PC-9 (cell line): ENCODE measurements at regions not wholly inside any gene's neighbourhood (a gene's known extent, or its start where the extent isn't known, plus 50 kb on each side); places are given as distances from the start of the nearest gene placed in this dataset.

Experiments used
- BruUV-seq: library from RNA; stranded (reverse); fragments of 400-500 nt; replicated peaks from 2 replicates; lab custom pipeline; 2021; lab: Mats Ljungman, UMichigan
- CTCF ChIA-PET: fragments of 300-600 bp; sonication (Branson Sonifier 250); formaldehyde crosslinking; loops from one replicate; lab custom pipeline; 2022; ENCODE audit warnings: antibody characterized with exemption; lab: Charles Lee
- POLR2A ChIA-PET: fragments of 300-600 bp; sonication (Branson Sonifier 250); formaldehyde crosslinking; loops from one replicate; lab custom pipeline; 2022; ENCODE audit warnings: antibody characterized with exemption; ENCODE audit not compliant: unreplicated experiment; lab: Charles Lee
- DNase-seq, 2 experiments: peaks; one replicate each; pipeline versions ENCODE4 v3.0.0 to v3.0.0-alpha.2; 2015 to 2022; ENCODE audit warnings: mixed read lengths in 1 of 2
- H2AFZ ChIP-seq: fragments of 200-600 bp; sonication (generic); 2 replicates; pipeline ENCODE4 v1.8.1; 2017; ENCODE audit warnings: antibody characterized with exemption
- H3F3A ChIP-seq: fragments of 200-600 bp; sonication (generic); 2 replicates; pipeline ENCODE4 v1.8.1; 2017; ENCODE audit warnings: antibody characterized with exemption, mild to moderate bottlenecking, low read depth; ENCODE audit not compliant: insufficient read depth
- H3K27ac ChIP-seq: fragments of 200-600 bp; sonication (generic); 2 replicates; pipeline ENCODE4 v1.6.1; 2016; ENCODE audit warnings: mixed run types
- H3K27me3 ChIP-seq: fragments of 200-600 bp; sonication (generic); 2 replicates; pipeline ENCODE4 v1.6.1; 2016; ENCODE audit warnings: low read depth, mixed run types; ENCODE audit not compliant: insufficient read depth
- H3K36me3 ChIP-seq: fragments of 200-600 bp; sonication (generic); 2 replicates; pipeline ENCODE4 v1.6.1; 2016; ENCODE audit warnings: low read depth, mixed run types
- H3K4me1 ChIP-seq: fragments of 200-600 bp; sonication (generic); replicated peaks from 2 replicates; pipeline ENCODE4 v1.6.1; 2016; ENCODE audit warnings: mixed run types; ENCODE audit not compliant: insufficient read depth
- H3K4me2 ChIP-seq: fragments of 200-600 bp; sonication (generic); 2 replicates; pipeline ENCODE4 v1.6.1; 2017; ENCODE audit warnings: mixed run types
- H3K4me3 ChIP-seq: fragments of 200-600 bp; sonication (generic); 2 replicates; pipeline ENCODE4 v1.6.1; 2016; ENCODE audit warnings: mixed run types
- H3K79me2 ChIP-seq: fragments of 200-600 bp; sonication (generic); 2 replicates; pipeline ENCODE4 v1.6.1; 2017; ENCODE audit warnings: low read depth, mixed run types
- H3K9me2 ChIP-seq: fragments of 200-600 bp; sonication (generic); 2 replicates; pipeline ENCODE4 v1.8.1; 2017; ENCODE audit warnings: mild to moderate bottlenecking; ENCODE audit not compliant: insufficient read depth
- H3K9me3 ChIP-seq: fragments of 200-600 bp; sonication (generic); 2 replicates; pipeline ENCODE4 v1.8.1; 2016; ENCODE audit warnings: low read depth; ENCODE audit not compliant: insufficient read depth
- H4K20me1 ChIP-seq: fragments of 200-600 bp; sonication (generic); 2 replicates; pipeline ENCODE4 v1.8.1; 2017; ENCODE audit not compliant: insufficient read depth
- EZH2 ChIP-seq: fragments of 200-600 bp; sonication (generic); IDR thresholded peaks from 2 replicates; pipeline ENCODE4 v1.8.0; 2017; ENCODE audit warnings: antibody characterized with exemption, low read depth
- intact Hi-C: fragments of 100-400 bp; cut with micrococcal nuclease; formaldehyde crosslinking; loops from one replicate; pipeline ENCODE4 v1.10.0; 2022; ENCODE audit not compliant: unreplicated experiment
- TF ChIP-seq, protein P1 (sequence below): fragments of 200-600 bp; sonication (generic); conservative IDR thresholded peaks from 2 replicates; pipeline ENCODE4 v1.6.1; 2017; ENCODE audit warnings: mixed run types, antibody characterized with exemption, mild to moderate bottlenecking, moderate library complexity

DNA sequence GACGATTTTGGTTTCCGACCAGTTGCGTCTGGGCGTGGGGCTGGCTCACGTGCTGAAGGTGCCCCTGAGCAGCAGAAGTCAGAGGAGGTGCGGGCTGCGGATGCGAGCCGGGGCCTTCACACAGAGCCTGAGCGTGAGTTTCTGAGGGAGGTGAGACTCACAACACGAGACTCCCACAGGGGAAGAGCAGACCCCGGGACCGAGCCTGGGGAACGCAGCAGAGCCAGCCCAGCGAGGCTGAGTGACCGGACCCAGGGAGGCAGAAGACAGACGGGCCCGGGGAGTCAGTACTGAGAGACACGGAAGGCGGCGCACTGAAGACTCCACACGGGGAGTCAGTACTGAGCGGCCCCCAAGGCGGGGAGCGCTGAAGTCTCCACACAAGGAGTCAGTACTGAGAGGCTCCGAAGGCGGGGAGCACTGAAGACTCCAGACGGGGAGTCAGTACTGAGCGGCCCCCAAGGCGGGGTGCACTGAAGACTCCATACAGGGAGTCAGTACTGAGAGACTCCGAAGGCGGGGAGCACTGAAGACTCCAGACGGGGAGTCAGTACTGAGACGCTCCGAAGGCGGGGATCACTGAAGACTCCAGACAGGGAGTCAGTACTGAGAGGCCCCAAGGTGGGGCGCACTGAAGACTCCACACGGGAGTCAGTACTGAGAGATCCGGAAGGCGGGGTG is 77.8 kb downstream of the DLL1 start:
- Histone ChIP-seq H3K36me3 (no peaks in the 10 kb centered on the region), H4K20me1 (no peaks in the 10 kb centered on the region), H3K27me3 (peaks cover 48% of the 10 kb centered on the region), H3K9me2 (no peaks in the 10 kb centered on the region), H2AFZ (no peak overlapping the region), H3K4me3 (no peak overlapping the region), H3F3A (no peaks in the 10 kb centered on the region), H3K27ac (no peak overlapping the region), H3K4me1 (no peaks in the 10 kb centered on the region), H3K4me2 (no peak overlapping the region), H3K79me2 (no peaks in the 10 kb centered on the region), H3K9me3 (no peaks in the 10 kb centered on the region)
- ChIA-PET POLR2A (no interaction called here), CTCF (no interaction called here)
- BruUV-seq = no TSS peak
- DNase-seq = no peak
- intact Hi-C loops = no loop called here
- TF ChIP-seq EZH2 = no peak
- TF ChIP-seq, protein P1, sequence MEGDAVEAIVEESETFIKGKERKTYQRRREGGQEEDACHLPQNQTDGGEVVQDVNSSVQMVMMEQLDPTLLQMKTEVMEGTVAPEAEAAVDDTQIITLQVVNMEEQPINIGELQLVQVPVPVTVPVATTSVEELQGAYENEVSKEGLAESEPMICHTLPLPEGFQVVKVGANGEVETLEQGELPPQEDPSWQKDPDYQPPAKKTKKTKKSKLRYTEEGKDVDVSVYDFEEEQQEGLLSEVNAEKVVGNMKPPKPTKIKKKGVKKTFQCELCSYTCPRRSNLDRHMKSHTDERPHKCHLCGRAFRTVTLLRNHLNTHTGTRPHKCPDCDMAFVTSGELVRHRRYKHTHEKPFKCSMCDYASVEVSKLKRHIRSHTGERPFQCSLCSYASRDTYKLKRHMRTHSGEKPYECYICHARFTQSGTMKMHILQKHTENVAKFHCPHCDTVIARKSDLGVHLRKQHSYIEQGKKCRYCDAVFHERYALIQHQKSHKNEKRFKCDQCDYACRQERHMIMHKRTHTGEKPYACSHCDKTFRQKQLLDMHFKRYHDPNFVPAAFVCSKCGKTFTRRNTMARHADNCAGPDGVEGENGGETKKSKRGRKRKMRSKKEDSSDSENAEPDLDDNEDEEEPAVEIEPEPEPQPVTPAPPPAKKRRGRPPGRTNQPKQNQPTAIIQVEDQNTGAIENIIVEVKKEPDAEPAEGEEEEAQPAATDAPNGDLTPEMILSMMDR = no peak

DNA sequence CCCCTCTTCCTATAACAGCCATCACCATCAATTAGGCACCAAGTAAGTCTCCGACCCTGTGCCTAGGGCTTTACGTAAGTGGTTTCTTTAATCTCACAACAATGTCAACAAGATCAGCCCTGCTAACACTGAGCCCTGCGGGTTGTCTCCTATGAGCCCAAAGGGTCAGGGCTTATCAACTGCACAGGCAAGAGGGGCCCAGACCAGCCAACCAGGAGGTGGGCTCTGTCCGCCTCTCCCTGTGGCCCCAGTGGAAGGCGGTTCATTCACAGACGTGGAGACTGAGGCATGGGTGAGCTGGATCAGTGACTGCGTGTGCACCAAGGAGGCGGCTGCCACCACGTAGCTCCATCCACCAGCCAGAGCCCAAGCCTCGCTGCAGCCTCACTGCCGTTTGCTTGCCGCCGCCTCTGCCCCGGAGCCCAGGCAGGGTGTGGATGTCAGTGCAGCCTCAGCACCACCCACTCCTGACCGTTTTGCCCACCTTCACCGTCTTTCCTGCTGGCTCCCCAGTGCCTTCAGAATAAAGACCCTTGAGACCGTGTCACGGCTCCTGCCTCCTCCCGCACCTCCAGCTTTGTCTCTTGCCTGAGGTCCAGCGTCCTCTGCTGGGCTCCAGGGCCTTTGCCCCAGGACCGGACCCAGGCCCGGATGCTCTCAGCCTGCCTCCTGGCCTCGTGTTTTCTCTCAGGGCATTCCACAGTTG is 78.7 kb downstream of the DLL1 start:
- intact Hi-C loops = no loop called here
- H3K9me3 ChIP-seq = no peaks in the 10 kb centered on the region
- POLR2A ChIA-PET = no interaction called here
- no peaks in the 10 kb centered on the region for H3K4me1 ChIP-seq
- peaks cover 57% of the 10 kb centered on the region for H3K27me3 ChIP-seq
- H3K4me3 ChIP-seq = no peak overlapping the region
- no peak overlapping the region for H2AFZ ChIP-seq
- H3K9me2 ChIP-seq = no peaks in the 10 kb centered on the region
- CTCF ChIA-PET = no interaction called here
- H3K27ac ChIP-seq = no peak overlapping the region
- no peak for TF ChIP-seq EZH2
- TF ChIP-seq, protein P1 = no peak
- no peak overlapping the region for H3K4me2 ChIP-seq
- H3K36me3 ChIP-seq = no peaks in the 10 kb centered on the region
- no peaks in the 10 kb centered on the region for H4K20me1 ChIP-seq
- H3K79me2 ChIP-seq = no peaks in the 10 kb centered on the region
- H3F3A ChIP-seq = no peaks in the 10 kb centered on the region
- BruUV-seq = no TSS peak
- no peak for DNase-seq

DNA sequence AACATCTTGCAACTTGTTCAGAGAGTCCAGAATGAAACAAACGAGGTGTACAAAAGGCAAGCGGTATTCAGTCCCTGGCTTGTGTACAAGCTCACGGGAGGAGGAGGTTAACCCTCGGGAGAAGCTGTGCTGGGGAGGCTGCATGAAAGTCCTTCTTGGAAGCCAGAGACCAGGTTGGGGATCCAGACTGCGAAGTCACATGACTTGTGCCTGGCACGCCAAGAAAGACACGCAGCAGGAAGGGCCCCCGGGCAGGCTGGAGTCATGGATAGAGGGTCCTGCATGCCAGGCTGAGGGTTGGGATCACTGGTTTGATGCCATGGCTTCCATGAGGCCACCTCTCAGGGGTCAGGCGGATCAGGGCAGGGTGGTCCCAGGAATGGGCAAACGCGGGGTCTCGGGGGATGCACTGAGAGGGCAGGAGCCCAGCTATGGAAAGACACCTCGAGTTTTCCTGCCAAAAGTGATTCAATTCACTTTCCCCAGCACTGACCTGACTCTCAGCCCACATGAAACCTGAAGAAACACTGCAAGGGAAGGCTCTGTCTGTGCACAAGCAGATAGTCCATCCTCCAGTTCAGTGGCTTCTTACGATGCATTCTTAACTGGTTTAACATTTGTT is 79.4 kb downstream of the DLL1 start:
- Histone ChIP-seq H3K36me3 (no peaks in the 10 kb centered on the region), H3K4me3 (no peak overlapping the region), H2AFZ (no peak overlapping the region), H3K79me2 (no peaks in the 10 kb centered on the region), H3F3A (no peaks in the 10 kb centered on the region), H3K4me1 (no peaks in the 10 kb centered on the region), H3K4me2 (no peak overlapping the region), H3K27me3 (peaks cover 62% of the 10 kb centered on the region), H3K9me2 (no peaks in the 10 kb centered on the region), H3K27ac (no peak overlapping the region), H3K9me3 (no peaks in the 10 kb centered on the region), H4K20me1 (no peaks in the 10 kb centered on the region)
- intact Hi-C loops = no loop called here
- DNase-seq = no peak
- BruUV-seq = no TSS peak
- CTCF ChIA-PET = no interaction called here
- TF ChIP-seq EZH2 = no peak
- TF ChIP-seq, protein P1 = no peak
- POLR2A ChIA-PET = no interaction called here
